Common myeloid progenitor, CD34-positive (primary cell): ENCODE measurements at regions not wholly inside any gene's neighbourhood (a gene's known extent, or its start where the extent isn't known, plus 50 kb on each side); places are given as distances from the start of the nearest gene placed in this dataset.

Source experiments
- CTCF ChIA-PET: fragments of 350-600 bp; sonication (Branson Sonifier 250); formaldehyde crosslinking; loops from one replicate; lab custom pipeline; 2021; ENCODE audit warnings: antibody characterized with exemption; lab: Charles Lee
- POLR2A ChIA-PET: fragments of 350-600 bp; sonication (Branson Sonifier 250); formaldehyde crosslinking; loops from one replicate; lab custom pipeline; 2021; ENCODE audit warnings: antibody characterized with exemption; lab: Charles Lee
- DNase-seq, 3 donors: peaks; one replicate each; pipeline versions ENCODE4 v3.0.0 to v3.0.0-alpha.2; 2013
- H3K27ac ChIP-seq, 2 experiments: 1 replicate in 1 of 2; 2 replicates in 1 of 2; pipeline ENCODE4 v1.7.0; 2013; ENCODE audit warnings: inconsistent platforms in 2 of 2, low read length in 2 of 2, mild to moderate bottlenecking in 2 of 2, low read depth in 1 of 2, moderate library complexity in 1 of 2; ENCODE audit not compliant: severe bottlenecking in 2 of 2, insufficient read depth in 1 of 2, poor library complexity in 1 of 2
- H3K27me3 ChIP-seq, 5 experiments: replicated peaks in 2 of 5; 1 replicate in 3 of 5; 2 replicates in 2 of 5; pipeline versions ENCODE4 v1.6.1 to v1.7.0; 2013; ENCODE audit warnings: low read length in 4 of 5, mild to moderate bottlenecking in 2 of 5, moderate library complexity in 2 of 5, inconsistent platforms in 1 of 5; ENCODE audit not compliant: insufficient read depth in 5 of 5, control insufficient read depth in 4 of 5
- H3K36me3 ChIP-seq, 4 experiments: 1 replicate in 2 of 4; 2 replicates in 2 of 4; pipeline versions ENCODE4 v1.6.1 to v1.7.0; 2013; ENCODE audit warnings: low read length in 3 of 4, control low read depth in 1 of 4, mild to moderate bottlenecking in 1 of 4; ENCODE audit not compliant: control insufficient read depth in 4 of 4, insufficient read depth in 4 of 4
- H3K4me1 ChIP-seq, 4 experiments: 1 replicate in 3 of 4; 2 replicates in 1 of 4; pipeline versions ENCODE4 v1.6.1 to v1.7.1; 2013; ENCODE audit warnings: low read length in 3 of 4, mild to moderate bottlenecking in 3 of 4, control low read depth in 1 of 4, inconsistent platforms in 1 of 4, moderate library complexity in 1 of 4; ENCODE audit not compliant: control insufficient read depth in 4 of 4, insufficient read depth in 4 of 4; ENCODE audit errors: control extremely low read depth in 1 of 4
- H3K4me3 ChIP-seq, 7 experiments: 1 replicate in 4 of 7; 2 replicates in 3 of 7; pipeline versions ENCODE4 v1.5.1 to v1.7.0; 2013; ENCODE audit warnings: mild to moderate bottlenecking in 7 of 7, low read length in 6 of 7, moderate library complexity in 6 of 7, inconsistent platforms in 2 of 7, low read depth in 2 of 7, control low read depth in 1 of 7; ENCODE audit not compliant: insufficient read depth in 4 of 7, control insufficient read depth in 1 of 7; ENCODE audit errors: extremely low read depth in 1 of 7
- H3K9me3 ChIP-seq, 5 experiments: 1 replicate in 4 of 5; 2 replicates in 1 of 5; pipeline versions ENCODE4 v1.6.1 to v1.7.1; 2013; ENCODE audit warnings: low read length in 4 of 5, mild to moderate bottlenecking in 2 of 5, inconsistent platforms in 1 of 5, low read depth in 1 of 5, moderate library complexity in 1 of 5; ENCODE audit not compliant: control insufficient read depth in 4 of 5, insufficient read depth in 2 of 5; ENCODE audit errors: control extremely low read depth in 1 of 5
- WGBS: methylation state at CpG from one replicate; pipeline ENCODE4 v1.1.5; 2013; ENCODE audit not compliant: insufficient coverage; 5-methylcytosine and 5-hydroxymethylcytosine counted together

- Histone ChIP-seq H3K27me3 (no peaks in the 10 kb centered on the region), H3K4me1 (no peaks in the 10 kb centered on the region), H3K9me3 (no peaks in the 10 kb centered on the region), H3K27ac (no peak overlapping the region), H3K36me3 (no peaks in the 10 kb centered on the region), H3K4me3 (no peak overlapping the region)
- 100% methylated on average over 3 of the region's 6 CpGs for WGBS
- DNase-seq, result no peak
- ChIA-PET CTCF (no interaction called here), POLR2A (no interaction called here)
Measured at GRCh38 chr4:136461533-136461932, 1070.8 kb downstream of the PCDH18 start.

- no peaks in the 10 kb centered on the region for H3K4me1 ChIP-seq
- CTCF ChIA-PET, result interaction anchor here (1.4 kb wide), 1 partner anchor 17 kb away, joined by 3 read pairs; no protein-coding TSS in a partner anchor
Measured at GRCh38 chr4:136458326-136458725, 1074.0 kb downstream of the PCDH18 start.

GRCh38 chr4:136457577-136457976, 1074.7 kb downstream of the PCDH18 start:
- Histone ChIP-seq H3K27me3 (no peaks in the 10 kb centered on the region), H3K36me3 (no peaks in the 10 kb centered on the region), H3K27ac (no peak overlapping the region), H3K4me3 (no peak overlapping the region), H3K9me3 (no peaks in the 10 kb centered on the region), H3K4me1 (no peaks in the 10 kb centered on the region)
- 90% methylated on average over 5 of the region's 5 CpGs for WGBS
- no peak for DNase-seq
- CTCF ChIA-PET, result no interaction called here
- POLR2A ChIA-PET, result no interaction called here

More at GRCh38 chr4:136458326-136458725, 1074.0 kb downstream of the PCDH18 start:
- no peaks in the 10 kb centered on the region for H3K9me3 ChIP-seq
- 94% methylated on average over 4 of the region's 4 CpGs for WGBS
- POLR2A ChIA-PET, result no interaction called here
- no peak overlapping the region for H3K27ac ChIP-seq
- no peak overlapping the region for H3K4me3 ChIP-seq
- no peaks in the 10 kb centered on the region for H3K27me3 ChIP-seq
- H3K36me3 ChIP-seq, result no peaks in the 10 kb centered on the region
- DNase-seq, result no peak

- 100% methylated on average over 2 of the region's 2 CpGs for WGBS
- ChIA-PET CTCF (no interaction called here), POLR2A (no interaction called here)
- Histone ChIP-seq H3K36me3 (no peaks in the 10 kb centered on the region), H3K27ac (no peak overlapping the region), H3K27me3 (no peaks in the 10 kb centered on the region), H3K9me3 (no peaks in the 10 kb centered on the region), H3K4me1 (no peaks in the 10 kb centered on the region), H3K4me3 (no peak overlapping the region)
- DNase-seq, result no peak
Measured at GRCh38 chr4:136457004-136457403, 1075.3 kb downstream of the PCDH18 start.

- no peaks in the 10 kb centered on the region for H3K27me3 ChIP-seq
- no peaks in the 10 kb centered on the region for H3K4me1 ChIP-seq
- no peak for DNase-seq
- POLR2A ChIA-PET, result no interaction called here
- no peaks in the 10 kb centered on the region for H3K36me3 ChIP-seq
- CTCF ChIA-PET, result no interaction called here
- H3K4me3 ChIP-seq, result no peak overlapping the region
- 73% methylated on average over 2 of the region's 4 CpGs for WGBS
- peaks cover 0 to 3% (median 0%) of the 10 kb centered on the region in 5 experiments for H3K9me3 ChIP-seq
- no peak overlapping the region for H3K27ac ChIP-seq
Measured at GRCh38 chr4:136443006-136443405, 1089.3 kb downstream of the PCDH18 start.

GRCh38 chr4:136442447-136442846, 1089.8 kb downstream of the PCDH18 start:
- CTCF ChIA-PET, result no interaction called here
- WGBS, result 95% methylated on average over 5 of the region's 5 CpGs
- POLR2A ChIA-PET, result no interaction called here

GRCh38 chr4:136441629-136442282, 1090.5 kb downstream of the PCDH18 start:
- no peak overlapping the region for H3K27ac ChIP-seq
- ChIA-PET CTCF (interaction anchor here (1.5 kb wide), 1 partner anchor 17 kb away, joined by 3 read pairs; no protein-coding TSS in a partner anchor), POLR2A (no interaction called here)
- 94% methylated on average over 5 of the region's 7 CpGs for WGBS
- peaks cover 0 to 3% (median 0%) of the 10 kb centered on the region in 5 experiments for H3K9me3 ChIP-seq
- no peaks in the 10 kb centered on the region for H3K36me3 ChIP-seq
- H3K27me3 ChIP-seq, result no peaks in the 10 kb centered on the region
- DNase-seq, result no peak
- H3K4me1 ChIP-seq, result no peaks in the 10 kb centered on the region
- no peak overlapping the region for H3K4me3 ChIP-seq

More at GRCh38 chr4:136442447-136442846, 1089.8 kb downstream of the PCDH18 start:
- H3K4me1 ChIP-seq, result no peaks in the 10 kb centered on the region
- no peak for DNase-seq
- H3K4me3 ChIP-seq, result no peak overlapping the region
- H3K27ac ChIP-seq, result no peak overlapping the region
- H3K9me3 ChIP-seq, result peaks cover 0 to 3% (median 0%) of the 10 kb centered on the region in 5 experiments
- no peaks in the 10 kb centered on the region for H3K36me3 ChIP-seq
- H3K27me3 ChIP-seq, result no peaks in the 10 kb centered on the region
